OCI-LY1 (cell line): ENCODE measurements at regions not wholly inside any gene's neighbourhood (a gene's known extent, or its start where the extent isn't known, plus 50 kb on each side); places are given as distances from the start of the nearest gene placed in this dataset.

Experiments
- EZH2 ChIP-seq: fragments of 200-600 bp; sonication (generic), shearing (Covaris generic); IDR thresholded peaks from 2 replicates; pipeline ENCODE4 v1.8.0; 2017; ENCODE audit warnings: borderline replicate concordance, mixed run types, mild to moderate bottlenecking, antibody characterized with exemption, low read length, moderate library complexity, mixed read lengths
- TF ChIP-seq, protein P1 (sequence below): fragments of 200-600 bp; sonication (generic), shearing (Covaris generic); IDR thresholded peaks from 2 replicates; pipeline ENCODE4 v1.5.1; 2017; ENCODE audit warnings: mild to moderate bottlenecking, antibody characterized with exemption, low read length, moderate library complexity, mixed read lengths

DNA sequence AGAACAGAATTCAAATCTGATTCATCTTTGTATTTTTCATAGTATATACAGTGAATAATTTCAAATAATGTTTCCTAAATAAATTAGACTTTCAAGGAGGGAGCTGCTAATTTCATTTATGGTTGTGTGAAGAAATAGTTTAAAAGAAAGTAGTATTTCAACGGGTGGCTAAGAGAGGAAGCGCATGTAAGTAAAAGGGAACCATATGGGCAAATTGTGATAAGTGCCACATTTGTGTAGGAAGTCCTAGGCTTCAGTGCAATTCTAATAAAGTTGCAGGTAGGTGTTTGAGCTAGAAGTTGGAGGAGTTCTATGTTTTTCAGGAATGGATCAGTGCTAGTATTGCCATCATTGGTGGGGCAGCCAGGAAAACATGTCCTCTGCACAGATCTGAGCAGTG lies 178.8 kb upstream of the PRDM1 start:
- no peak for TF ChIP-seq EZH2
- TF ChIP-seq, protein P1, sequence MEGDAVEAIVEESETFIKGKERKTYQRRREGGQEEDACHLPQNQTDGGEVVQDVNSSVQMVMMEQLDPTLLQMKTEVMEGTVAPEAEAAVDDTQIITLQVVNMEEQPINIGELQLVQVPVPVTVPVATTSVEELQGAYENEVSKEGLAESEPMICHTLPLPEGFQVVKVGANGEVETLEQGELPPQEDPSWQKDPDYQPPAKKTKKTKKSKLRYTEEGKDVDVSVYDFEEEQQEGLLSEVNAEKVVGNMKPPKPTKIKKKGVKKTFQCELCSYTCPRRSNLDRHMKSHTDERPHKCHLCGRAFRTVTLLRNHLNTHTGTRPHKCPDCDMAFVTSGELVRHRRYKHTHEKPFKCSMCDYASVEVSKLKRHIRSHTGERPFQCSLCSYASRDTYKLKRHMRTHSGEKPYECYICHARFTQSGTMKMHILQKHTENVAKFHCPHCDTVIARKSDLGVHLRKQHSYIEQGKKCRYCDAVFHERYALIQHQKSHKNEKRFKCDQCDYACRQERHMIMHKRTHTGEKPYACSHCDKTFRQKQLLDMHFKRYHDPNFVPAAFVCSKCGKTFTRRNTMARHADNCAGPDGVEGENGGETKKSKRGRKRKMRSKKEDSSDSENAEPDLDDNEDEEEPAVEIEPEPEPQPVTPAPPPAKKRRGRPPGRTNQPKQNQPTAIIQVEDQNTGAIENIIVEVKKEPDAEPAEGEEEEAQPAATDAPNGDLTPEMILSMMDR: no peak
